GM21619 (cell line): ENCODE measurements at regions not wholly inside any gene's neighbourhood (a gene's known extent, or its start where the extent isn't known, plus 50 kb on each side); places are given as distances from the start of the nearest gene placed in this dataset.

Source experiments
- ATAC-seq: cut with Tn5 transposase; IDR thresholded peaks from one replicate; pipeline ENCODE4 v1.9.1; 2021; ENCODE audit not compliant: unreplicated experiment

GRCh38 chr14:89613260-89614008 is 196.4 kb upstream of the FOXN3 start:
- ATAC-seq, result no peak

- no peak for ATAC-seq
These were observed 192.6 kb upstream of the FOXN3 start for GRCh38 chr14:89609500-89610100.

- ATAC-seq, result no peak
These were observed 190.4 kb upstream of the FOXN3 start for GRCh38 chr14:89607453-89607852.

GRCh38 chr14:89603938-89604480 is 187.0 kb upstream of the FOXN3 start:
- ATAC-seq, result no peak

GRCh38 chr14:89600950-89601826 is 184.2 kb upstream of the FOXN3 start:
- ATAC-seq, result no peak

- no peak for ATAC-seq
These were observed 183.0 kb upstream of the FOXN3 start for GRCh38 chr14:89600029-89600428.

- no peak for ATAC-seq
These were observed 181.6 kb upstream of the FOXN3 start for GRCh38 chr14:89598548-89599186.

- no peak for ATAC-seq
These were observed 175.9 kb upstream of the FOXN3 start for GRCh38 chr14:89592961-89593360.

GRCh38 chr14:89589400-89590118 is 172.5 kb upstream of the FOXN3 start:
- ATAC-seq, result peak; percentile 60

- no peak for ATAC-seq
These were observed 171.8 kb upstream of the FOXN3 start for GRCh38 chr14:89588840-89589296.

GRCh38 chr14:89588016-89588415 is 171.0 kb upstream of the FOXN3 start:
- no peak for ATAC-seq

- no peak for ATAC-seq
These were observed 170.0 kb upstream of the FOXN3 start for GRCh38 chr14:89587136-89587420.

- ATAC-seq, result no peak
These were observed 169.5 kb upstream of the FOXN3 start for GRCh38 chr14:89586258-89587135.

GRCh38 chr14:89578156-89578555 is 161.1 kb upstream of the FOXN3 start:
- ATAC-seq, result no peak

GRCh38 chr14:89576960-89577359 is 159.9 kb upstream of the FOXN3 start:
- no peak for ATAC-seq

GRCh38 chr14:89576145-89576927 is 159.3 kb upstream of the FOXN3 start:
- no peak for ATAC-seq

GRCh38 chr14:89575386-89576061 is 158.5 kb upstream of the FOXN3 start:
- no peak for ATAC-seq

- ATAC-seq, result no peak
These were observed 157.4 kb upstream of the FOXN3 start for GRCh38 chr14:89574420-89574819.
